C4-2B (cell line): ENCODE measurements at regions not wholly inside any gene's neighbourhood (a gene's known extent, or its start where the extent isn't known, plus 50 kb on each side); places are given as distances from the start of the nearest gene placed in this dataset.

ENCODE experiments used
- H3K27ac ChIP-seq: fragments of 450-650 bp; 2 replicates; pipeline ENCODE4 v1.5.1; 2017
- CTCF ChIP-seq: fragments of 450-650 bp; conservative IDR thresholded peaks from 2 replicates; pipeline ENCODE4 v1.5.1; 2017; ENCODE audit warnings: mild to moderate bottlenecking
- ZFX ChIP-seq: fragments of 450-650 bp; IDR thresholded peaks from 2 replicates; pipeline ENCODE4 v1.6.1; 2017

- H3K27ac ChIP-seq, result no peak overlapping the region
- TF ChIP-seq CTCF (no peak), ZFX (no peak)
Observed at GRCh38 chr1:79726911-79727310, 720.4 kb upstream of the ADGRL4 start.

- TF ChIP-seq ZFX (no peak), CTCF (no peak)
- H3K27ac ChIP-seq, result no peak overlapping the region
Observed at GRCh38 chr1:79726321-79726720, 719.8 kb upstream of the ADGRL4 start.

GRCh38 chr1:79716447-79716846, 709.9 kb upstream of the ADGRL4 start:
- TF ChIP-seq CTCF, result no peak
- no peak for TF ChIP-seq ZFX
- H3K27ac ChIP-seq, result no peak overlapping the region

- no peak overlapping the region for H3K27ac ChIP-seq
- no peak for TF ChIP-seq ZFX
- TF ChIP-seq CTCF, result no peak
Observed at GRCh38 chr1:79714664-79715063, 708.1 kb upstream of the ADGRL4 start.

- TF ChIP-seq ZFX (no peak), CTCF (no peak)
Observed at GRCh38 chr1:79711001-79711431, 704.5 kb upstream of the ADGRL4 start.

GRCh38 chr1:79708646-79709265, 702.2 kb upstream of the ADGRL4 start:
- no peak for TF ChIP-seq ZFX
- TF ChIP-seq CTCF, result no peak
- no peak overlapping the region for H3K27ac ChIP-seq

More at GRCh38 chr1:79711001-79711431, 704.5 kb upstream of the ADGRL4 start:
- no peak overlapping the region for H3K27ac ChIP-seq

GRCh38 chr1:79705218-79705617, 698.7 kb upstream of the ADGRL4 start:
- no peak overlapping the region for H3K27ac ChIP-seq
- TF ChIP-seq ZFX, result no peak
- no peak for TF ChIP-seq CTCF
